Heart left ventricle (tissue), 16 donors: ENCODE measurements at regions not wholly inside any gene's neighbourhood (a gene's known extent, or its start where the extent isn't known, plus 50 kb on each side); places are given as distances from the start of the nearest gene placed in this dataset.
"Not testable (repeated sequence)": the region's sequence is repeated elsewhere in the genome, so short reads cannot be mapped to it uniquely, and the experiment has no call there.

ENCODE experiments used
- ATAC-seq, 4 donors: fragments of 200-7000 bp; cut with Tn5 transposase; one replicate each; pipeline ENCODE4 v1.9.1; 2020 to 2022; ENCODE audit warnings: moderate library complexity in 4 of 4, mild to moderate bottlenecking in 3 of 4, moderate number of reproducible peaks in 1 of 4
- DNase-seq, 5 donors: peaks; one replicate each; pipeline ENCODE4 v3.0.0-alpha.2; 2020
- H3K27ac ChIP-seq, 12 donors: fragments of 200-600 bp; sonication (generic) in 4 of 12; one replicate each; pipeline versions ENCODE4 v1.5.0 to v1.8.0; 2016 to 2022; ENCODE audit warnings: mild to moderate bottlenecking in 2 of 12
- H3K27me3 ChIP-seq, 9 donors: fragments of 200-600 bp; sonication (generic) in 2 of 9; one replicate each; pipeline versions ENCODE4 v1.5.1 to v1.8.0; 2016 to 2022; ENCODE audit warnings: mild to moderate bottlenecking in 3 of 9
- H3K36me3 ChIP-seq, 9 donors: fragments of 200-600 bp; sonication (generic) in 2 of 9; one replicate each; pipeline versions ENCODE4 v1.5.0 to v1.8.0; 2018 to 2022; ENCODE audit warnings: mild to moderate bottlenecking in 2 of 9
- H3K4me1 ChIP-seq, 12 donors: fragments of 200-600 bp; sonication (generic) in 4 of 12; one replicate each; pipeline versions ENCODE4 v1.5.0 to v1.8.0; 2016 to 2022; ENCODE audit warnings: mild to moderate bottlenecking in 3 of 12
- H3K4me3 ChIP-seq, 12 donors: fragments of 200-600 bp; sonication (generic) in 4 of 12; one replicate each; pipeline versions ENCODE4 v1.5.0 to v1.8.0; 2017 to 2022; ENCODE audit warnings: mild to moderate bottlenecking in 9 of 12, moderate library complexity in 4 of 12
- H3K9me3 ChIP-seq, 12 donors: fragments of 200-600 bp; sonication (generic) in 4 of 12; one replicate each; pipeline versions ENCODE4 v1.5.0 to v1.8.0; 2016 to 2022; ENCODE audit warnings: mild to moderate bottlenecking in 1 of 12
- CTCF ChIP-seq, 12 donors: fragments of 200-600 bp; sonication (generic) in 4 of 12; IDR thresholded peaks; one replicate each; pipeline versions ENCODE4 v1.5.0 to v1.8.0; 2018 to 2022; ENCODE audit warnings: antibody characterized with exemption in 12 of 12, mild to moderate bottlenecking in 5 of 12
- POLR2A ChIP-seq, 2 donors: fragments of 450-650 bp; IDR thresholded peaks; one replicate each; pipeline ENCODE4 v1.6.1; 2017; ENCODE audit warnings: antibody characterized with exemption in 2 of 2, mild to moderate bottlenecking in 2 of 2, moderate library complexity in 2 of 2
- WGBS, 4 donors: extraction: QIAGEN DNeasy Blood & Tissue Kit in 2 of 4; methylation state at CpG; one replicate each; pipeline versions ENCODE4 v1.1.5 to v1.1.7; 2013 to 2018; 5-methylcytosine and 5-hydroxymethylcytosine counted together
- intact Hi-C, 10 donors: fragments of 100-400 bp; cut with DNase I; formaldehyde crosslinking; loops; one replicate each; pipeline versions ENCODE4 v1.11.1 to v1.14.2; 2022
- donor health status: ischemic (EF 13 %, LVEDD 7.1; RV severe dilation, severe dysfunction).
- donor health status: healthy with polysubstance abuse.
- donor health status: DM: no; HTN: yes; CAD: no.
- donor health status: DM: no; HTN: no; CAD: no.
- donor health status: ischemic (EF 25% LVEDD 6.9; RV normal size, moderate dysfunction).
- donor health status: ischemic (EF 25% LVEDD 5.7; RV mildly dilated, moderate dysfunction).
- donor health status: healthy.
- donor health status: DM: yes; HTN: yes; CAD: no.
- donor health status: ischemic (EF 35%, LVEDD 5.7; RV mildly dilated, moderate dysfunction).
- donor health status: nonischemic (EF 11% LVEDD 7.7; RV severe dilation, severe dysfunction).
- donor health status: DM: yes; HTN: yes; CAD: no.
- donor health status: PGD.
- donor health status: ischemic (EF 29% LVEDD 5.4; RV normal size, mild dysfunction).
- donor health status: nonischemic (EF 23%, LVEDD 6.1; RV moderate dilation, normal function).

GRCh38 chr6:99668036-99668705, 61.5 kb downstream of the PRDM13 start:
- ATAC-seq (no peak), DNase-seq (no peak)
- no peaks in the 10 kb centered on the region for H3K9me3 ChIP-seq
- H3K27ac ChIP-seq: no peak overlapping the region
- H3K4me1 ChIP-seq: no peaks in the 10 kb centered on the region
- 54 to 64% (median 61%) methylated on average over 5 of the region's 5 CpGs for WGBS, 4 donors
- H3K36me3 ChIP-seq: no peaks in the 10 kb centered on the region
- intact Hi-C loops: no loop called here
- TF ChIP-seq CTCF (IDR thresholded peaks at IDR 0.05): no peak
- no peak for TF ChIP-seq POLR2A (IDR thresholded peaks at IDR 0.05)
- no peaks in the 10 kb centered on the region for H3K27me3 ChIP-seq
- no peak overlapping the region for H3K4me3 ChIP-seq

- no peak for TF ChIP-seq CTCF (IDR thresholded peaks at IDR 0.05)
- TF ChIP-seq POLR2A (IDR thresholded peaks at IDR 0.05): no peak
- no peaks in the 10 kb centered on the region for H3K4me1 ChIP-seq
- DNase-seq (no peak), ATAC-seq (no peak)
- WGBS, 4 donors: 81 to 88% (median 82%) methylated on average over 2 of the region's 2 CpGs
- peaks cover 0 to 8% (median 0%) of the 10 kb centered on the region in 12 donors for H3K9me3 ChIP-seq
- no peaks in the 10 kb centered on the region for H3K36me3 ChIP-seq
- H3K27me3 ChIP-seq: no peaks in the 10 kb centered on the region
- H3K27ac ChIP-seq: no peak overlapping the region
- intact Hi-C loops: no loop called here
- H3K4me3 ChIP-seq: no peak overlapping the region
Measured at GRCh38 chr6:99689916-99690685, 83.5 kb downstream of the PRDM13 start.

- H3K9me3 ChIP-seq, ATAC-seq, H3K36me3 ChIP-seq, intact Hi-C loops, H3K4me3 ChIP-seq, H3K4me1 ChIP-seq, DNase-seq, H3K27ac ChIP-seq: not testable (repeated sequence)
- 72 to 95% (median 82%) methylated on average over 6 to 9 of the region's 9 CpGs for WGBS, 4 donors
- H3K27me3 ChIP-seq: peaks cover 0 to 11% (median 0%) of the 10 kb centered on the region in 9 donors
Measured at GRCh38 chr6:99702287-99702686, 95.7 kb downstream of the PRDM13 start.

GRCh38 chr6:99709062-99709461, 102.4 kb downstream of the PRDM13 start:
- no peak overlapping the region for H3K27ac ChIP-seq
- DNase-seq: no peak
- H3K4me3 ChIP-seq: no peak overlapping the region
- H3K27me3 ChIP-seq: no peaks in the 10 kb centered on the region
- H3K9me3 ChIP-seq: peaks cover 0 to 6% (median 0%) of the 10 kb centered on the region in 12 donors
- intact Hi-C loops: no loop called here
- TF ChIP-seq CTCF (IDR thresholded peaks at IDR 0.05): no peak
- H3K36me3 ChIP-seq: no peaks in the 10 kb centered on the region
- no peaks in the 10 kb centered on the region for H3K4me1 ChIP-seq
- no peak for ATAC-seq
